Embryonic facial prominence (tissue), 1 donor: ENCODE measurements at regions not wholly inside any gene's neighbourhood (a gene's known extent, or its start where the extent isn't known, plus 50 kb on each side); places are given as distances from the start of the nearest gene placed in this dataset.
"Not testable (repeated sequence)": the region's sequence is repeated elsewhere in the genome, so short reads cannot be mapped to it uniquely, and the experiment has no call there.

ENCODE experiments used
- DNase-seq: peaks from one replicate; pipeline ENCODE4 v3.0.0-alpha.2; 2016; ENCODE audit errors: extremely low spot score

DNA sequence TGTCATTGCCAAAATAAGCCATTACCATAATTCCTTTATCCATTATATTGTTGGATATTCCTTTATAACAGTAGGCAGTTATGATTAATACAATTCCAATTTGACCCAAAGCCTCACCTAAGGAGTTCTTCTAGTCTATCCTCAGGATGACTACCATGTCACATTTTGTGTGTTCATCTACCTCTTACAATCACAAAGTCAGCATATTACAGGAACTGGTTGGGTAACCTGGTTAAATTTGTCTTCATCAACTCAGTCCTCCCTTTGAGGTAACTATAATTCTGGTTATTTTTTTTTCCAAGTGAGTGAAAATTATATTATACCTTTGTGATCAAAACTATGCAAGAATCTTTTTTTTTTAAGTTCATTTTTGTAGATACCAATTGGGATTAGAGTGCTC is 540.5 kb downstream of the BTBD3 start:
- DNase-seq, result no peak

DNA sequence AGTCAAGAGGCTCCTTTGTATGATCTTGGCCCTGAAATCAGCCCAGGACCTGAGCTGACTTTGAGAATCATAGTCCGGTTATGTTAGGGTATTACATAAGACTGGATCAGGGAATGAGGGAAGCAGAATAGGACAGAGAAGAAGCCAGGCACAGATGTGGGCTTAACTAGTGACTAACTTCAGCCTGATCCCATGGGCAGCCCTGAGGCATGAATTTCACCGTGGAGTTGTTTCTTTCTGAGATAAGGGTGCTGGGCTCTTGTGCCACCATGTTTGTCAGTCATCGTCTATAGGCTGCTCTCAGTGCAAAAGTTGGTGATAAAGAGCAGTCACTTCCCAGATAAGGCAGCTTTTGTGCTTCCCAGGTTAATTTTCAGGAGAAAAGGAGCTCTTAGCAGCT is 544.7 kb upstream of the SPTLC3 start:
- no peak for DNase-seq

DNA sequence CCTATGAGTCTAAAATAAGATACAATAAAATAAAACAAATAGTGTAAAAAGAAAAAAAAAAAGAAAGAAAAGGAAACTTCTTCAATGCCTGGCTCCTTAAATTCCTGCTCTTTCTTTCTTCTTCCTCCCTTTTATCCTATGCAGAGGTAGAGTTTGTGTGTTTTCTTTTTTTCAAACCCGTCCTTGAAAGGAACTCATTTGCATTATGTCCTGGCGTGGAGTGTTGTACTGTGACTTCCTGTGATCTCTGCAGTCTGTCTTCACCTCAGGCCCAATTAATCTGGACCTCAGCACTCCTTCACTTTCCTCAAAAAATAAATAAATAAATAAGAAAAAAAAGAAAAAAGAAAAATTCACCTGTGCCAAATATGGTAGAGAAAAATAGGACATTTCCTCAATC is 541.9 kb upstream of the SPTLC3 start:
- no peak for DNase-seq

DNA sequence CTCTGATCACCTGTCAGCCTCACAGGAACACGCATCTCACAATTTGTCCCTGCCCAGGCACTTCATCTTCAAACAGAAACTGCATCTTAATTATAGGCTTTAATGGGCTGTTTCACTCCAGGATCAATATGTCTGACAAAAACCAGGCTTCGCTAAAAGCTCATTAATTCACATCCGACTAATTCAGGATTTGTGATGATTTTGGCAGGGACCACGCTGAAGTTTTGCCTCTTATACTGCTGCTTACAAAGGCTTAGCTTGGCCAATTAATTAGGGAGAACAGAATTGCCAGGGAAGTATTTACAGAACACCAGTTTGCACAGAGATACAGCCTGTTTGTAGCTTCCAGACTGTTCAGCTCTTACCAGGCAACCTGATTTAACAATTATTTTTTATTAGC is 541.0 kb upstream of the SPTLC3 start:
- no peak for DNase-seq

DNA sequence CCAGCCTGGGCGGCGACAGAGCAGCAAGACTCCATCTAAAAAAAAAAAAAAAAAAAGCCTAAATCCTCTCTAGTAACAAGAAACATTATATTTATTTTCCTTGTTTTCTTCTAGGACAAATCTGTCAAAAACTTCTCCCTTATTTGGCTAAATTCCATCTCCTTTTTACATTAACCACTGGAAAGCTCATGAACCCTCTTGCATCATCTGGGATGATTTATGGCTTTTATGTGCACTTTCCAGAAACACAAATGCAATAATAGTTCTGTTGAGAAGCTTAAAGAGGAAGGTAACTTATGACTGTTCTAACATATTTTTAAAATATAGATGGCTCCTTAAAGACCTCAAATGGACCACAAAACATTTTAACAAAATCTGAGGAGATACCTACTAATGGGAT is 526.1 kb upstream of the SPTLC3 start:
- DNase-seq, result no peak

DNA sequence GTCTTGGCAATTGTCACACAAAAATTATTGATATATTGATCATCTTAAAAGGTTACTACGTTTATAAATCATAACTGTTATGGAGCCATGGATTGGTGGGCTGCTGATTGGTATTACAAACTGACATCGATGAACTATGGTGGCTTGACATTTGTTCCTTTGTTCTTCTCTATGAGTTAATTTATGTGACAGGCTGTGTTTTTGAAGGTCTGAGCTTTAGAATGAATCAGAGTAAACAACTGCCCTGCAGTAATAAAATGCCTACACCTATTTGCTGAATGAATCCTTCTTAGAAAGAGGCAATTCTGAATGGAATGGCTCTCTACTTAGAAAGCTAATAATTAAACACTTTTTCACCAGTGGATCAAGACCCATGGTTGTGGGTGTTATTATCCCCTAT is 506.3 kb upstream of the SPTLC3 start:
- no peak for DNase-seq

DNA sequence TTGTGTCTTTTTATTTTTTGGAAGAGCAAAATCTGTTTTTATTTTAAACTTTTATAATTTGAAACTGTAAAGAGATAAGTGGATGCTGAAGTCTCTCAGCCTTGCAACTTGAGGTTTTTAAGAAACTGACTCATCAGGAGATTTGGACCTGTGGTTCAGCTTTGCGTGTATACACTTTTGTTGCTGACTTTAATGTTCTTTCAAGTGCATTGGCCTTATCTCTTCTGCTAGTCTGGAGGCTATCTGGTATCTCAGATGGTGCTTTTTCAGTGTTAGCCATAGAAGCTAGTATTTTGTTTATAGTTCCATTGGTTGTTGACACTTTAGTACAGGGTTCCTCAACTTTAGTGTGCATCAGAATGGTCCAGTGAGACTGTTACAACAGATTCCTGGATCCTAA is 504.0 kb upstream of the SPTLC3 start:
- no peak for DNase-seq

DNA sequence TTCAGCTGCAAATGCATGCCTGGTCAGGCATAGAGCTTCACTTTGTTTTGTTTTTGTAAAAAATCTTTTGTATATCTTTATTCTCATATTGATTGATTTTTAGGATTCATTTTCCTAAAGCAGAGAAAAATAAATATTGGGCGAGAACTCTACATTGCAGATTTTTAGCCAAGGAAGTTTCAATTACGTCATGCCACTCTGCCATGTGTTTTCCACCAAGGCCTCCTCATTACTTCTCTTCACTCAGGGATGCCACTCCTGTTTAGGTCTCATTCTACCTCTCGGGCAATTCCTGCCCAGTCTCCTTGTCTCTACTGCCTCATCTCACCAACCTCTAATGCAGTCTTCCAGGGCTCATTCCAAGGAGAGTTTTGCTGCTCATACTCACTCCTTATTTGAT is 497.3 kb upstream of the SPTLC3 start:
- no peak for DNase-seq

DNA sequence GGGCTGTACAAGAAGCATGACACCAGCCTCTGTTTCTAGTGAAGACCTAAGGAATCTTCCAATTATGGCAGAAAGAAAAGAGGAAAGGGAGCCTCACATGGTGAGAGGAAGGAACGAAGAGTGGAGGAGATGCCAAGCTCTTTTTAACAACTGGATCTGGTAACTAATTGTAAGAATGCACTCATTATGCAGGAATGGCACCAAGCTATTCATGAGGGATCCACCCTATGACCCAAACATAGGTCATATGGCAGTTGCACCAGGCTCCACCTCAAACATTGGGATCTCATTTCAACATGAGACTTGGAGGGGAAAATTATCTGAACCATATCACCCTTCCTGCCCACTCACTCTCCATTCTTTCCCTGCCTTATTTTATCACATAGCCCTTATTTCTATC is 496.0 kb upstream of the SPTLC3 start:
- DNase-seq, result no peak

DNA sequence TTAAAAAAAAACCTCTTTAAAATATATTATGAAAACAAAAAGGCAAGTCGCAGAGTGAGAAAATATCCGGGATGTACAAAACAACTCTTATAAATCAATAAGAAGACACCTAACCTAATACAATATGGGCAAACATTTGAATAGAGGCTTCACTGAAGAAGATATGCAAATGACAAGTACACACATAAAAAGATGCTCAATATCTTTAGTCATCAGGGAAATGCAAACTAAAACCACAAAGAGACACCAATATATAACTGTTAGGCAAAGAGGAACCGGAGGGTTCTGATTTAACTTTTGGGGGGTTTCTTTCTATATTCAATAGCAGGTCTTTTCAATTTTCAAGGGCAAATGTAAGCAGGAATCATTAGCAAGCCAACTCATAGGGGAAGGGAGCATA is 480.7 kb upstream of the SPTLC3 start:
- no peak for DNase-seq

DNA sequence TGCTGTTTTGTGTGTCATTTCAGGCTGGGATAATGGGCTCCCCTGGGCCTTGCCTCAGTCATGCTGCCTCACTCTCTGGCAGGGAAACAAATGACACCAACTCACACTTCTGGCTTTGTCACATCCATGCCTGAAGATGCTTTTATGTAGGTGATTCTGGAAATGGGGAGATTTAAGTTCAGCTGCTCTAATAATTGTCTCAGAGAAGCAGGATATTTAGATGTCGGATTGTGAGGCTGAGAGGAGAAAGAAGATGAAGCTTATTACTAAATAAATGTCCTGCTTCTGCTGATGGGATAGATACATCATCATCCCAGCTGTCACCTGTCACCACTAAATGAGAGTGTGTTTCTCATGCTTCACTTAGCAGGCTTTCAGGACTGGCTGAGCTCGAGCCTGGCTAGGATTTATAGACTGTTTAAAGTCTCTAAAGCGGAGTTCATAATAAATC is 480.2 kb upstream of the SPTLC3 start:
- DNase-seq, result no peak

DNA sequence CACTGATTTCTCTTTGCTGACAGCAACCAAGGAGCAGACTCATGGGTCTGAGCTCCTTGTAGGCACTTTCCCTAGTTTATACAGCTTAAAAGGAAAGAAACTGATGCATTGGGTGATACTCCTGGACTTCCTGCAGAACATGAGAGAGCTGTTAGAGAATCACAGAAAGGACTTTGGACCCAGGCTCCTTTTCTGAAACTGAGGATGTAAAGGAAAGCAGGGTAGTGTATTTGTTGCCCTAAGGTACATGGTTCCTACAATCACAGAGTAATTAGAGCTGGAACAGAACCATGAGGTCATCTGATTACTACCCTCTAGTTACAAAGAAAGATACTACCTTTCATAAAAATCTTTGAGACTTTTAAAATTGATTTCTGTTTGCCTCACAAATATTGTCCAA is 477.1 kb upstream of the SPTLC3 start:
- no peak for DNase-seq

DNA sequence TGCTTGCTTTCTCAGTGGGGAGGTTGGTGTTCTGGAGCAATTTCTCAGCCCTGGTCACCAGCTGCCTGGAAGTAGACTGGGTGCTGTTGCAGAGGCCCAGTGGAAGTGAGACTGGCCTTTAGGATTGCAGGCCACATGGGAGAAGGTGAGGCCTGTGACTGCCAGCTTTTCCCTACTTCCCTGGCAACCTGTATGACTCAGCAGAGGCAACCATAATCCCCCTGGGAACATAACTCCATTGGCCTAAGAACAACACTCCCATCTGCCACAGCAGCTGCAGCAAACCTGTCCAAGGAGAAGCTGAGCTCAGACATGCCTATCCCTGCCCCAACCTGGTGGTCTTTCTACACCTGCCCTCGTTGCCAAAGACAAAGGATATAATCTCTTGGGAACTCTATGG is 473.5 kb upstream of the SPTLC3 start:
- DNase-seq, result no peak

DNA sequence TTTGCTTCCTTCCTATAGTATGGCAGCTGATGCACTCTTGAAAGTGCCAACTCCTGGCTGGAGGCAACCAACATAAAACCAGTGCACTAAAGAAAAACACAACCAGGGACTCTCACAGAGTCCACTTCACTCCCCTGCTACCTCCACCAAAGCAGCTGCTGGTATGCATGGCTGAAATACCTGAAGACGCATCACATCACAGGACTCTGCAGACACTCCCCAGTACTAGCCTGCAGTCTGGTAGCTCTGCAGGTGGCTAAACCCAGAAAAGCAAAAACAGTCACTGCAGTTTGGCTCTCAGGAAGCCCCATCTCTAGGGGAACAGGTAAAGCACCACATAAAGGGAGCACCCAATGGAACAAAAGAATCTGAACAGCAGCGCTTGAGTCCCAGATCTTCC is 473.0 kb upstream of the SPTLC3 start:
- DNase-seq, result no peak

DNA sequence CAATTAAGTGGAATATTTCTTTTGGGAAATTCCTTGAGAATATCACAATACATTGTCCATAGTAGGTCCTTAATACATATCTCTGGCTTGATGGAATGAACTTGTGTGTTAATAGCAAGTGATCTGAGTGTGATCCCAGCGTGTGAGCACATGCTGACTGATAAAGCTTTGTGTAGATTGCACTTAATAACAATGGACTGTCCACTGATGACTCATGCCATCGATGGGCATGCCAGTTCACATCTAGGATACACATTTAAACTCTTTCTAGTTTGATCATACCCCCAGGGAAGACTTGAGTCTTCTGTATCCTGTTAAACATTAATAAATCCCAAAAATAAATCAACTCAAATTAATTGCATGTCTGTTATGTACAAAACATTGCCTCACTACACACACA is 454.3 kb upstream of the SPTLC3 start:
- no peak for DNase-seq

DNA sequence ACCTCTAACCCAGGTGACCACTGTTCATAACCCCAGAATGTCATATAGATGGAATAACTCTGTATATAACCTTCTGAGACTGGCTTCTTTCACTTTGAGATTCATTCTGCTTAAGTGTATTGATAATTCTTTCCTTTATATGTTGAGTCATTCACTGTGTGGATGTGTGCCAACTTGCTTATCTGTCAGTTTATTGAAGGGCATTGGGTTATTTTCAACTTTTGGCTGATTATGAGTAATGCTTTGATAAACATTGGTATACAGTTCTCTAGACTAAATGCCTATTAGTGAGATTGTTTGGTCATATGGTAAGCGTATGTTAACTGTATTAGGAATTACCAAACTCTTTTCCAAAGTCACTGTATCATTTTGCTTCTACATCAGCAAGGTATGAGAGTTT is 453.4 kb upstream of the SPTLC3 start:
- DNase-seq, result no peak

DNA sequence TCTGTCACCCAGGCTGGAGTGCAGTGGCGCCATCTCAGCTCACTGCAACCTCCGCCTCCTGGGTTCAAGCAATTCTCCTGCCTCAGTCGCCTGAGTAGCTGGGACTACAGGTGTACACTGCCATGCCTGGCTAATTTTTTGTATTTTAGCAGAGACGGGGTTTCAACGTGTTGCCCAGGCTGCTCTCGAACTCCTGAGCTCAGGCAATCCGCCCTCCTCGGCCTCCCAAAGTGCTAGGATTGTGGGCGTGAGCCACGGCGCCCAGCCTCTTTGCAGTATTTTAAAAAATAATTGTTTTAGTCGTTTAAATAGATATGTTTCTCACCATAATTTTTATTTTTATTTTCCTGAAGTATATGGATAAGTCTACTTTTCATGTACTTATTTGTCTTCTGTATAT is 452.9 kb upstream of the SPTLC3 start:
- DNase-seq, result not testable (repeated sequence)

DNA sequence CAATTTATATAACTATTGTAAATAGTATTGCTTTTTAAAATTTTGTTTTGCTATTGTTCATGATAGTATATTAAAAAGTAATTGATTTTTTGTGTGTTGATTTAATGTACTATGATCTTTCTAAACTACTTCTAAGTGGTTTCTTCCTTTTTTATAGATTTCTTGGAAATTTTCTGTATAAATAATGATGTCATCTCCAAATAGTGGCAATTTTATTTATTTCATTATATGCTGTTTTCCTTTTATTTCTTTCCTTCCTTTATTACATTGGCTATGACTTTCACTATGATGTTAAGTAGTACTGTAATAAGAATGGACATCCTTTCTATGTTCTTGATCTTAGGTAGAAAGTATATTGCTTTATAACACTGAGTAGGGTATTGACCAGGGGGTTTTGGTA is 451.5 kb upstream of the SPTLC3 start:
- DNase-seq, result no peak

DNA sequence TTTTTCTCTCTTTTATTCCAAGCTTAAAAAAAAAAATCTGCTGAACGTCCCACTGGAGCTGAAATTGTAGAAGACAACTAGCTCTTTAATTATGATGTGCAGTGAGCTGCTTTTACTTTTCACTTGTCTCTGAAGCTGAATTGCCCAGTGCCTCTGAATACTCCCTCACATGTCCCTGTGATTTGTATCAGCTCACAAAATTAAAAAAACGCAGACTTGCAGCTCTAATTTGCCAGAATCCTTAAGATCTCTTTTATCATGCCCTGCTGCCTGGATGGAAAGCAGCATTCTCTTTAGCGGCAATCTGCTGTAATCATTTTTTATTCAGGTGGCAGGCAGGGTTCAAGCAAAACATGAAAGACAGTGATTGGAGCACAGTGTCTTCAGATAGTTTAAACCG is 443.8 kb upstream of the SPTLC3 start:
- DNase-seq, result no peak

DNA sequence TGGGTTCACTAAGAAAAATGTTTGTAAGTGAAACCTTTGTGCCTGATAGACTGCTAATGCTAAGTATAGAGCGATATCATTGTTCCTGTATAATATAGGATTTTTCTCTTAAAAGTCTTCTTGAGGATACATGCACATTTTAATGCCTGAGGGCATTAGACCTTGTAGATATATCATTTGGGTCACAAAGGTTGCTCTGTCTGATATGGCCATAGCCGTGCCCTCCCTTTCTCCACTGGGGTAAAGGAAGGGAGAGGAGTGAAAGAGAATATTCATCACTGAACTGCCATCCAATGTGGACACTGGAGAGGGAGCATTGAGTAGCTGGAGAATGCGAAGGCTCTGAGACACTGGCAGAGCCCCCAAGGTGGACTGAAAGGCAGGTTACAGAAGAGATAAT is 442.2 kb upstream of the SPTLC3 start:
- DNase-seq, result no peak

DNA sequence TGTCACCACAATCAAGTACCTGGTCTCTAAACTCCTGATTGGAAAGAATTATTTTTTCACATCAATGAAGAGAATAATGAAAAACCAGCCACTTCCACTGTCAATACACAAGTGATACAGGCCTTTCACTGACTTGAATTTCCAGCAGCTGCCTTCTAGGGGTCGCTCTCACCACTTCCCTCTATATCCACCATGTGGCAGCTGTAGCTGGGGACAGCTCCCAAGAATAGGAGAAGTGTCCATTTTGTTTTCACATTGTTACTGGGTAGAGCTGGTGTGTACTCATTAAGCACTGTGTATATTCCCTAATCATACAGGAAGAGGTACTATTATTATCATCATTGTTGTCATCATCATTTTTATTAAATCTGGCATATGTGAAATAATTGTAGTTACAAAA is 438.4 kb upstream of the SPTLC3 start:
- DNase-seq, result no peak

DNA sequence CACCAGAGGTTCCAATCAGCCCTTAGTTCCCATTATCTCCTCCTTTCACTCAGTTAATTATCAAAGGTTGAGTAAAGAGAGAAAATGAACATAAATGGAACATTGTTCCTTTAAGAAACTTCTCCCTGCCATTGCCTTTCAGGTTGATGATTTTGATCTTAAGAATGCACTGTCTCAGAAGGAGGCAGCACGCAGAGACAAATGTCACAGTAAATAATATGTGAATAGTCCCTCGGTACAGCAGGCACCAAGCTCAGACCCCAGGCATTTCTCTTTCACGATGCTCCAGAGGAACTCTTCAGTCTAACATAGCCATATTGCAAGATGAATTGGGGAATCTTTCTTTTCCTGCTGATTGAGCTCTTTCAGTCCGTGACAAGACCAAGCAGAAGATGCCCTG is 435.3 kb upstream of the SPTLC3 start:
- no peak for DNase-seq

DNA sequence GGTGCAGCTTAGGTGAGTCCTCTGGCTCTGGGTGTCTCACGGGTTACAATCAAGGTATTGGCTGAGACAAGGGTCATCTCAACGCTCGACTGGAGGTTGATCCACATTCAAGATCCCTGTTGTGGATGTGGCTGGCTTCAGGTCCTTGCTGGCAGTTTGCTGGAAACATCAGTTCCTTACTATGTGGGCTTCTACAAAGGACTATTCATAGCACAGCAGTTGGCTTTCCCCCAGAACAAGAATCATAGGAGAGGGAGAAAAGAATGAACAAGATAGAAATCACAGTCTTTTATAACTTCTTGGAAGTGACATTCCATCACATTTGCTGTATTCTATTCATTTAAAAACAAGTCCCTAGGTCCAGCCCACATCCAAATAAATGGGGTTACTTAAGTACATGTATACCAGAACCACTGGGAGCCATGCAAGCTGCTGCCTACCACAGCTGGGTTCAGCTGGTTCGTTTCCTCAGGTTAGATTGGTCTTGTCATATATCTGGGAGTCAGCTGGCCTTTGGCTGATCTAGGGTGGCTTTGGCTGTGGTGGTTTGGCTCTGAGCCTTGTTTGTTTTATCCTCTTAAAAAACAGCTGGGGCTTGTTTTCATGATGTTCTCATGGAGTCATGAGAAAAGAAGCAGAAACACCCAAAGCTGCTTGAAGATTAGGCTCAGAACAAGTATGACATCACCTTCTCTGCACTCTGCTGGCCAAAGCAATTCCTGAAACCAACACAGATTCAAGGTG is 433.2 kb upstream of the SPTLC3 start:
- DNase-seq, result no peak

DNA sequence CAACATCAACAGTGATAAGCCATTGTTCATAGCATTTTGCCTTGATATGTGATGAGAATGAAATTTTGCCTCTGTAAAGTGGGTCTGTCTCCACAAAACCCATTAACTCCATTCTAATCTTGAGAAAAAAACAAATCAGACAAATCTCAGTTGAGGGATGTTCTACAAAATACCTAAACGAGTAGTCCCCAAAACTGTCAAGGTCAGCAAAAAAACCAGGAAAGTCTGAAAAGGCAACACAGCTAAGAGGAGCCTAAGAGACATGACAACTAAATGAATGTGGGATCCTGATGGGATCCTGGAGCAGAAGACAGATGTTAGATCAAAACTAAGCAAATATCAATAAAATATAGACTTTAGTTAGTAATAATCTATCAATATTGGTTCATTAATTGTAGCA is 431.6 kb upstream of the SPTLC3 start:
- no peak for DNase-seq
